GM23338 (cell line): ENCODE measurements at regions not wholly inside any gene's neighbourhood (a gene's known extent, or its start where the extent isn't known, plus 50 kb on each side); places are given as distances from the start of the nearest gene placed in this dataset.

Experiments used
- ATAC-seq: fragments of 200-7000 bp; cut with Tn5 transposase; 3 replicates; pipeline ENCODE4 v1.9.1; 2020
- DNase-seq: peaks from one replicate; pipeline ENCODE4 v3.0.0-alpha.2; 2015; ENCODE audit warnings: low spot score
- H2AFZ ChIP-seq: fragments of 200-600 bp; sonication (generic); 2 replicates; pipeline ENCODE4 v1.8.0; 2016; ENCODE audit warnings: antibody characterized with exemption, mild to moderate bottlenecking, moderate library complexity
- H3F3A ChIP-seq: fragments of 200-600 bp; sonication (generic); replicated peaks from 2 replicates; pipeline ENCODE4 v1.8.0; 2017; ENCODE audit warnings: antibody characterized with exemption, mixed run types, low read depth
- H3K27ac ChIP-seq: fragments of 200-600 bp; sonication (generic); 2 replicates; pipeline ENCODE4 v1.6.1; 2016; ENCODE audit warnings: low read depth
- H3K27me3 ChIP-seq: fragments of 200-600 bp; sonication (generic); 2 replicates; pipeline ENCODE4 v1.8.0; 2016; ENCODE audit warnings: mild to moderate bottlenecking, mixed run types, moderate library complexity; ENCODE audit not compliant: insufficient read depth
- H3K36me3 ChIP-seq: fragments of 200-600 bp; sonication (generic); 2 replicates; pipeline ENCODE4 v1.8.0; 2016; ENCODE audit warnings: mild to moderate bottlenecking; ENCODE audit not compliant: insufficient read depth
- H3K4me1 ChIP-seq: fragments of 200-600 bp; sonication (generic); 2 replicates; pipeline ENCODE4 v1.8.0; 2016; ENCODE audit warnings: mild to moderate bottlenecking, moderate library complexity; ENCODE audit not compliant: insufficient read depth
- H3K4me2 ChIP-seq: fragments of 200-600 bp; sonication (generic); 2 replicates; pipeline ENCODE4 v1.7.1; 2017; ENCODE audit warnings: mixed run types
- H3K4me3 ChIP-seq: fragments of 200-600 bp; sonication (generic); 2 replicates; pipeline ENCODE4 v1.6.1; 2016; ENCODE audit warnings: mixed run types
- H3K79me2 ChIP-seq: fragments of 200-600 bp; sonication (generic); replicated peaks from 2 replicates; pipeline ENCODE4 v1.8.0; 2017; ENCODE audit warnings: mild to moderate bottlenecking; ENCODE audit not compliant: insufficient read depth
- H3K9me2 ChIP-seq: fragments of 200-600 bp; sonication (generic); 2 replicates; pipeline ENCODE4 v1.8.0; 2017; ENCODE audit not compliant: insufficient read depth
- H4K20me1 ChIP-seq: fragments of 200-600 bp; sonication (generic); replicated peaks from 2 replicates; pipeline ENCODE4 v1.8.0; 2017; ENCODE audit warnings: mild to moderate bottlenecking; ENCODE audit not compliant: insufficient read depth
- H3K27ac Mint-ChIP-seq: 2 replicates; pipeline ENCODE4 v1.8.0; 2020; ENCODE audit warnings: inconsistent platforms, mild to moderate bottlenecking, moderate library complexity, mixed read lengths
- H3K27me3 Mint-ChIP-seq: 3 replicates; pipeline ENCODE4 v1.8.0; 2022; ENCODE audit warnings: low read depth, mild to moderate bottlenecking, moderate library complexity, mixed read lengths, inconsistent platforms; ENCODE audit not compliant: insufficient read depth, poor library complexity
- H3K36me3 Mint-ChIP-seq: 3 replicates; pipeline ENCODE4 v1.8.0; 2021; ENCODE audit warnings: low read depth, mild to moderate bottlenecking, inconsistent platforms, moderate library complexity, mixed read lengths
- H3K4me1 Mint-ChIP-seq: 3 replicates; pipeline ENCODE4 v1.8.0; 2020; ENCODE audit warnings: mild to moderate bottlenecking, inconsistent platforms, mixed read lengths
- H3K4me3 Mint-ChIP-seq: 3 replicates; pipeline ENCODE4 v1.8.0; 2021; ENCODE audit warnings: moderate library complexity, mild to moderate bottlenecking, inconsistent platforms, mixed read lengths
- H3K9me3 Mint-ChIP-seq: 3 replicates; pipeline ENCODE4 v1.8.0; 2020; ENCODE audit warnings: moderate library complexity, mild to moderate bottlenecking, inconsistent platforms, mixed read lengths
- CREB1 ChIP-seq: fragments of 250-450 bp; sonication (Bioruptor Pico); IDR thresholded peaks from 2 replicates; pipeline ENCODE4 v1.5.0; 2020; ENCODE audit warnings: low read depth, mild to moderate bottlenecking, moderate library complexity
- EZH2phosphoT487 ChIP-seq: fragments of 200-600 bp; sonication (generic); IDR thresholded peaks from one replicate; pipeline ENCODE4 v1.8.1; 2018; ENCODE audit warnings: antibody characterized with exemption; ENCODE audit not compliant: unreplicated experiment
- JUNB ChIP-seq: IDR thresholded peaks from one replicate; pipeline ENCODE4 v1.6.1; 2016; ENCODE audit warnings: antibody characterized with exemption; ENCODE audit not compliant: unreplicated experiment
- NANOG ChIP-seq: IDR thresholded peaks from 2 replicates; pipeline ENCODE4 v1.6.1; 2016; ENCODE audit warnings: antibody characterized with exemption, borderline replicate concordance
- POLR2AphosphoS5 ChIP-seq: IDR thresholded peaks from 2 replicates; pipeline ENCODE4 v1.6.1; 2016; ENCODE audit warnings: antibody characterized with exemption, low read depth
- STAT1 ChIP-seq: IDR thresholded peaks from one replicate; pipeline ENCODE4 v1.6.1; 2016; ENCODE audit warnings: antibody characterized with exemption; ENCODE audit not compliant: unreplicated experiment
- ZNF114 ChIP-seq: fragments of 250-450 bp; sonication (Bioruptor Pico); IDR thresholded peaks from 2 replicates; pipeline ENCODE4 v1.5.0; 2020; ENCODE audit warnings: mild to moderate bottlenecking, moderate library complexity
- ZNF331 ChIP-seq: fragments of 250-450 bp; sonication (Bioruptor Pico); IDR thresholded peaks from 2 replicates; pipeline ENCODE4 v1.5.0; 2020; ENCODE audit warnings: low read depth, mild to moderate bottlenecking, moderate library complexity
- TF ChIP-seq, protein P1 (sequence below): IDR thresholded peaks from 2 replicates; pipeline ENCODE4 v1.6.1; 2016; ENCODE audit warnings: antibody characterized with exemption
- TF ChIP-seq, protein P2 (sequence below): IDR thresholded peaks from one replicate; pipeline ENCODE4 v1.6.1; 2018; ENCODE audit warnings: antibody characterized with exemption; ENCODE audit not compliant: unreplicated experiment
- TF ChIP-seq, protein P3 (sequence below), 2 experiments: fragments of 200-600 bp in 1 of 2; sonication (generic) in 1 of 2; conservative IDR thresholded peaks; 2 replicates each; pipeline versions ENCODE4 v1.5.1 to v1.6.1; 2016 to 2017; ENCODE audit warnings: antibody characterized with exemption in 2 of 2, low read depth in 2 of 2, mild to moderate bottlenecking in 2 of 2, moderate library complexity in 1 of 2

DNA sequence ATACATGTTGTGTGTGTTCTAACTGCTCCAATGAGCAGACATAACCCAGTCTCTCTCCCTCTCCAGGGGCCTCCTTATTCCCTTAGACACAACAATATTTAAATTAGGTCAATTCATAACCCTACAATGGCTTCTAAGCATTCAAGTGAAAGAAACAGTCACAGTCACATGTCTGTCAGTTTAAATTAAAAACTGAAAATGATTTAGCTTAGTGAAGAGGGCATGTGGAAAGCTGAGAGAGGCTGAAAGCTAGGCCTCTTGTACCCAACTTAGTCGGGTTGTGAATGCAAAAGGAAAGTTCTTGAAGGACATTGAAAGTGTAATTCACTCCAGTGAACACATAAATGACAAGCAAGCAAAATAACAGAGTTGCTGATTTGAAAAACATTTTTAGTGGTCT lies 1519.6 kb downstream of the OTOL1 start (continued):
- no peak for TF ChIP-seq EZH2phosphoT487
- TF ChIP-seq ZNF114 (CRISPR knock-in tag), result no peak
- no peak for TF ChIP-seq ZNF331 (CRISPR knock-in tag)
- no peak for TF ChIP-seq NANOG
- no peak for TF ChIP-seq POLR2AphosphoS5

DNA sequence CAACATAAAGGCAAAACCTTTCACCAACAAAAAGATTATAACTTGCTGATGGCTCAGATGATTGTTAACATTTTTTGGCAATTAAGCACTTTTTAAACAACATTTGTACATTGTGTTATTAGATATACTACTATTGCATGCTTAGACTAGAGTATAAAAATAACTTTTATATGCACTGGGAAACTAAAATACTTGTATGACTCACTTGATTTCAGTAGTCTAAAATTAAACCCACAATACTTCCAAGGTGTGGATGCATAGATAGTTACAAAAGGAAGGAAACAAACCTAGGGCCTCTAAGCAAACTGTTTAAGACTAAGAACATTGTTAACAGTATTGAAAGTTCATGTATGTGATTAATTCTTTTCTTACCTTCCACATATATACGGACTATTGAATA lies 1521.5 kb downstream of the OTOL1 start:
- no peaks in the 10 kb centered on the region for H3K36me3 ChIP-seq
- TF ChIP-seq POLR2AphosphoS5, result no peak
- TF ChIP-seq, protein P1, sequence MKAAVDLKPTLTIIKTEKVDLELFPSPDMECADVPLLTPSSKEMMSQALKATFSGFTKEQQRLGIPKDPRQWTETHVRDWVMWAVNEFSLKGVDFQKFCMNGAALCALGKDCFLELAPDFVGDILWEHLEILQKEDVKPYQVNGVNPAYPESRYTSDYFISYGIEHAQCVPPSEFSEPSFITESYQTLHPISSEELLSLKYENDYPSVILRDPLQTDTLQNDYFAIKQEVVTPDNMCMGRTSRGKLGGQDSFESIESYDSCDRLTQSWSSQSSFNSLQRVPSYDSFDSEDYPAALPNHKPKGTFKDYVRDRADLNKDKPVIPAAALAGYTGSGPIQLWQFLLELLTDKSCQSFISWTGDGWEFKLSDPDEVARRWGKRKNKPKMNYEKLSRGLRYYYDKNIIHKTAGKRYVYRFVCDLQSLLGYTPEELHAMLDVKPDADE, result no peak
- TF ChIP-seq CREB1 (CRISPR knock-in tag), result no peak
- TF ChIP-seq STAT1, result no peak
- TF ChIP-seq, protein P2, sequence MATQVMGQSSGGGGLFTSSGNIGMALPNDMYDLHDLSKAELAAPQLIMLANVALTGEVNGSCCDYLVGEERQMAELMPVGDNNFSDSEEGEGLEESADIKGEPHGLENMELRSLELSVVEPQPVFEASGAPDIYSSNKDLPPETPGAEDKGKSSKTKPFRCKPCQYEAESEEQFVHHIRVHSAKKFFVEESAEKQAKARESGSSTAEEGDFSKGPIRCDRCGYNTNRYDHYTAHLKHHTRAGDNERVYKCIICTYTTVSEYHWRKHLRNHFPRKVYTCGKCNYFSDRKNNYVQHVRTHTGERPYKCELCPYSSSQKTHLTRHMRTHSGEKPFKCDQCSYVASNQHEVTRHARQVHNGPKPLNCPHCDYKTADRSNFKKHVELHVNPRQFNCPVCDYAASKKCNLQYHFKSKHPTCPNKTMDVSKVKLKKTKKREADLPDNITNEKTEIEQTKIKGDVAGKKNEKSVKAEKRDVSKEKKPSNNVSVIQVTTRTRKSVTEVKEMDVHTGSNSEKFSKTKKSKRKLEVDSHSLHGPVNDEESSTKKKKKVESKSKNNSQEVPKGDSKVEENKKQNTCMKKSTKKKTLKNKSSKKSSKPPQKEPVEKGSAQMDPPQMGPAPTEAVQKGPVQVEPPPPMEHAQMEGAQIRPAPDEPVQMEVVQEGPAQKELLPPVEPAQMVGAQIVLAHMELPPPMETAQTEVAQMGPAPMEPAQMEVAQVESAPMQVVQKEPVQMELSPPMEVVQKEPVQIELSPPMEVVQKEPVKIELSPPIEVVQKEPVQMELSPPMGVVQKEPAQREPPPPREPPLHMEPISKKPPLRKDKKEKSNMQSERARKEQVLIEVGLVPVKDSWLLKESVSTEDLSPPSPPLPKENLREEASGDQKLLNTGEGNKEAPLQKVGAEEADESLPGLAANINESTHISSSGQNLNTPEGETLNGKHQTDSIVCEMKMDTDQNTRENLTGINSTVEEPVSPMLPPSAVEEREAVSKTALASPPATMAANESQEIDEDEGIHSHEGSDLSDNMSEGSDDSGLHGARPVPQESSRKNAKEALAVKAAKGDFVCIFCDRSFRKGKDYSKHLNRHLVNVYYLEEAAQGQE, result no peak
- no peak for TF ChIP-seq JUNB
- TF ChIP-seq ZNF114 (CRISPR knock-in tag), result no peak
- TF ChIP-seq EZH2phosphoT487, result no peak
- TF ChIP-seq, protein P3, sequence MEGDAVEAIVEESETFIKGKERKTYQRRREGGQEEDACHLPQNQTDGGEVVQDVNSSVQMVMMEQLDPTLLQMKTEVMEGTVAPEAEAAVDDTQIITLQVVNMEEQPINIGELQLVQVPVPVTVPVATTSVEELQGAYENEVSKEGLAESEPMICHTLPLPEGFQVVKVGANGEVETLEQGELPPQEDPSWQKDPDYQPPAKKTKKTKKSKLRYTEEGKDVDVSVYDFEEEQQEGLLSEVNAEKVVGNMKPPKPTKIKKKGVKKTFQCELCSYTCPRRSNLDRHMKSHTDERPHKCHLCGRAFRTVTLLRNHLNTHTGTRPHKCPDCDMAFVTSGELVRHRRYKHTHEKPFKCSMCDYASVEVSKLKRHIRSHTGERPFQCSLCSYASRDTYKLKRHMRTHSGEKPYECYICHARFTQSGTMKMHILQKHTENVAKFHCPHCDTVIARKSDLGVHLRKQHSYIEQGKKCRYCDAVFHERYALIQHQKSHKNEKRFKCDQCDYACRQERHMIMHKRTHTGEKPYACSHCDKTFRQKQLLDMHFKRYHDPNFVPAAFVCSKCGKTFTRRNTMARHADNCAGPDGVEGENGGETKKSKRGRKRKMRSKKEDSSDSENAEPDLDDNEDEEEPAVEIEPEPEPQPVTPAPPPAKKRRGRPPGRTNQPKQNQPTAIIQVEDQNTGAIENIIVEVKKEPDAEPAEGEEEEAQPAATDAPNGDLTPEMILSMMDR (conservative IDR thresholded peaks at IDR 0.05; ENCODE audit: low read depth in 2 of 2), result no peak
- H3K27ac ChIP-seq, result no peak overlapping the region
- Mint-ChIP-seq H3K36me3 (peaks cover 19% of the 10 kb centered on the region), H3K4me3 (no peak overlapping the region), H3K27me3 (no peaks in the 10 kb centered on the region), H3K27ac (no peak overlapping the region), H3K4me1 (no peaks in the 10 kb centered on the region), H3K9me3 (peaks cover 15% of the 10 kb centered on the region)
- no peaks in the 10 kb centered on the region for H3K79me2 ChIP-seq
- no peaks in the 10 kb centered on the region; the same call in 1 of the 2 replicates for H3K9me2 ChIP-seq
- no peak overlapping the region for H3K4me3 ChIP-seq
- ATAC-seq (no peak), DNase-seq (no peak)
- H3K4me1 ChIP-seq, result no peaks in the 10 kb centered on the region
- H3K27me3 ChIP-seq, result no peaks in the 10 kb centered on the region
- H3K4me2 ChIP-seq, result no peak overlapping the region
- no peaks in the 10 kb centered on the region for H3F3A ChIP-seq
- H2AFZ ChIP-seq, result no peak overlapping the region
- no peaks in the 10 kb centered on the region for H4K20me1 ChIP-seq
